Neural progenitor cell (in vitro differentiated cells): ENCODE measurements at regions not wholly inside any gene's neighbourhood (a gene's known extent, or its start where the extent isn't known, plus 50 kb on each side); places are given as distances from the start of the nearest gene placed in this dataset.

Experiments used
- EZH2 ChIP-seq: fragments of 200-600 bp; sonication (generic); IDR thresholded peaks from 2 replicates; pipeline ENCODE4 v1.6.1; 2017; ENCODE audit warnings: antibody characterized with exemption, mild to moderate bottlenecking, moderate library complexity
- EZH2phosphoT487 ChIP-seq: fragments of 200-600 bp; sonication (generic); IDR thresholded peaks from 2 replicates; pipeline ENCODE4 v1.6.1; 2017; ENCODE audit warnings: antibody characterized with exemption
- TF ChIP-seq, protein P1 (sequence below): fragments of 200-600 bp; sonication (generic); IDR thresholded peaks from 2 replicates; pipeline ENCODE4 v1.5.1; 2017; ENCODE audit warnings: antibody characterized with exemption, mild to moderate bottlenecking

DNA sequence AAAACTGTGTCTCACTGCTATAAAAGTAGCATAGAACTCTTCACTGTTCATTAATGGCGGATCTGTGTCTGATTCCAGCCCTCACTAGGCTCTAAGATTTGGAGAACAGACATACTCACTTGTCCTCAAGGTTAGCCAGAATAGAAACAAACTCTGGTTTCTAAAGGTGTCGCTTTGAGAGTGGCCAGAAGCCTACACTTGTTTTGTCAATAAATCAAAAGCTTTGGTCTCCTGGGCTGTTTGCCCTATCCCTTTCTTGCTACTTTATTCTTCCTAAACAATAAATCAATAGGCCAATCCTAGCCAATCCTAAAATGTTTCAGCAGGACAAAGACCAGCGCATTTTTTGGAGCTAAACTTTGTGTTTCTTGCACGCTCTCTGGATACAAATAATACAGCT is 1064.6 kb upstream of the CHAC2 start:
- TF ChIP-seq, protein P1, sequence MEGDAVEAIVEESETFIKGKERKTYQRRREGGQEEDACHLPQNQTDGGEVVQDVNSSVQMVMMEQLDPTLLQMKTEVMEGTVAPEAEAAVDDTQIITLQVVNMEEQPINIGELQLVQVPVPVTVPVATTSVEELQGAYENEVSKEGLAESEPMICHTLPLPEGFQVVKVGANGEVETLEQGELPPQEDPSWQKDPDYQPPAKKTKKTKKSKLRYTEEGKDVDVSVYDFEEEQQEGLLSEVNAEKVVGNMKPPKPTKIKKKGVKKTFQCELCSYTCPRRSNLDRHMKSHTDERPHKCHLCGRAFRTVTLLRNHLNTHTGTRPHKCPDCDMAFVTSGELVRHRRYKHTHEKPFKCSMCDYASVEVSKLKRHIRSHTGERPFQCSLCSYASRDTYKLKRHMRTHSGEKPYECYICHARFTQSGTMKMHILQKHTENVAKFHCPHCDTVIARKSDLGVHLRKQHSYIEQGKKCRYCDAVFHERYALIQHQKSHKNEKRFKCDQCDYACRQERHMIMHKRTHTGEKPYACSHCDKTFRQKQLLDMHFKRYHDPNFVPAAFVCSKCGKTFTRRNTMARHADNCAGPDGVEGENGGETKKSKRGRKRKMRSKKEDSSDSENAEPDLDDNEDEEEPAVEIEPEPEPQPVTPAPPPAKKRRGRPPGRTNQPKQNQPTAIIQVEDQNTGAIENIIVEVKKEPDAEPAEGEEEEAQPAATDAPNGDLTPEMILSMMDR: no peak
- no peak for TF ChIP-seq EZH2
- no peak for TF ChIP-seq EZH2phosphoT487
